GM19023 (cell line): ENCODE measurements at regions not wholly inside any gene's neighbourhood (a gene's known extent, or its start where the extent isn't known, plus 50 kb on each side); places are given as distances from the start of the nearest gene placed in this dataset.
"Not testable (repeated sequence)": the region's sequence is repeated elsewhere in the genome, so short reads cannot be mapped to it uniquely, and the experiment has no call there.

ENCODE experiments used
- ATAC-seq: cut with Tn5 transposase; IDR thresholded peaks from one replicate; pipeline ENCODE4 v1.9.1; 2021; ENCODE audit warnings: mild to moderate bottlenecking, moderate library complexity; ENCODE audit not compliant: unreplicated experiment

DNA sequence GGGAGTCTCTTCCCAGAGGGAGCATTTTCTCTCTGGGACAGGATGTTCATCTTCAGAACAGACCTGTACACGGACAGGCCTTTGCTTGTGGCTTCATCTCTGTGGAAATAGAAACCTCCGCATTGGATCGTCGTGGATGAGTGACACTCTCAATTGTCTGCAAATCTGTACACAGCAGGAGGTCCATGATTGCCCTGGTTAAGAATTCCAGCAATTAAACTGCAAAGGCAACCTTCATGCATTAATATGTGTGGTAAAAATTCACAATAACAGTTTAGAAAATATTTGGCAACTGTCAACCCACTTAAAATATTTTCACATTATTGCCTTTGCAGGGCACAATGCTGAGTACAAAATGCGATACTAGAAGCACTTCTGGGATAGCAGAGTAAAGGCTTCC lies 149.8 kb upstream of the SFSWAP start:
- ATAC-seq = no peak

DNA sequence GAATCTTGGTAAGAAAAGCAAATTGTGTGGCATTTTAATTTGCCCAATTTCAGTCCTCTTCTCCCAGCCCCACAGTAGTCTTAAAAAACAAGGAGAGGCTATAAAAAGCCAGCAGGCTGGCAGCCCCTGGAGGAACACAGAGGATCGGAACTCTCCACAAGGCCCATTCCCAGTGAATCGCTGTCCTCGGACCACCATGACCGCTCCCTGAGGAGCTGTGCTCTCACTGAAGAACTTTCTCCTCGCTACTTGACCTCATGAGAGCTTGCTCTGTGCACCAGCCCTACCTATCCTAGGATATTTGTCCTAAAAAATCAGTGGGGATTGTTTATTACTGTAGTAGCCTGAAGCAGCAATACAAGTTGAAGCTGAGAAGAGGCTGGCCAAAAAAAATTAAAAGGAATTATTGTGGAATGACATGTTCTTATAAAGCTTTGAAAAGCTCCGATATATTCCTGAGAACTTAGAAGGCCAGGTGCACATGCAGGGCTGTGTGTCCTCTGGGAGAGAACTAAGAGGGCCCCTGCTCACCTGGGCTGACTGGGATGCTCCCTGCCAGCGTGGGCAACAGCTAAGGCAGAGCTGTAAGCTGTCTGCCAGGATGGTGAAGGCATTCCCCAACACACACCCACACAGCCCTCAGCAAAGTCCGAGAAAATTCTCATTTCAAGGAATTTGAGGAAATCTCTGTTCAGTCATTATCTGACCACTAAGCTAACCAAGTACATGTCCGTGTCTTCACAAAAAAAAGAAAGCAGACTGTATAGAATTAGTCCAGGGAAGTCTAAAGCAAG lies 148.8 kb upstream of the SFSWAP start:
- no peak for ATAC-seq

DNA sequence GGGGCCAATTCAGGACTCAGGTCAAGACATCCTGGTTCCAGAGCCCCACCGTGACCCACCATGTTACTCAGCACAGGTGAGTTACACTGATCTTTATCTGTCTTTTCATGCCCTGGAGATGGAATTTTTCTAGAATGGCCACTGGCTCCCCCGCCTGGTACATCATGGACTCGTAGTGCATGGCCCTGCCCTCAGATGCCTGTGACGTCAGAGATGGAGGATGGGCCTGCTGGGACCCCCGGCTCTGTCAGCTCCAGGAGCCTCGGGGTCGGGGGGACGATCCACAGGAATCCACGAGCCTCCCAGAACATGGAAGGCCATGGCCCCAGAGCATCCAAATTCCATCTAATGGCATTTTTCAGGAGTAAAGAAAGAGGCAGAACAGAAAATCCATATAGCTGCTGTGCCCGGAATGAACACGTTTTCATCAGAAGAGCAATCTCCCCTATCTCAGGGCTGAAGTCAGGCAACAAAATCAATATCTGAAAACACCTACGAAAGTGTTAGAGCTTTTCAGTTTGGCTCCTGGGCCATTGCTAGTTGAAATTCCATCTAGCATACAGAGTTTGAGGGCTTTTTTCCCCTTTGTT lies 146.7 kb upstream of the SFSWAP start:
- ATAC-seq = not testable (repeated sequence)

DNA sequence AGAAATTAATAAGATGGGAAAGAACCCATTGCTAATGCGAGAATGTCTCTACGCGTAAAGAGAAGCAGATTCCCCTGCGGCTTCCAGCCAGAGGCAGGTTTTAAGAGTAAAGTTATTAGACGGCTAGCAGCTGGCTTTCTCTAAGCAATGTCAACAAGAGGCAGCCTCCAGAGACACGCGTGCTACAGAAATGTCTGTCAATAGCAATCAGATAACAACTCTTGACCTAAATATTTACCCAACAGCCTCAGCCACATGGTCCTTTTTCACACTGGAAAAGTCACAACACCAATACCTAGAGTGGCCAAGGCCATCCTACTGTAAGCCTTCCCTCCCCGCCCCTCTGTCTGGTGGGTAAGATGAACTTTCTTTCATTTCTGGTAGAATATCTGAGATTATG lies 146.0 kb upstream of the SFSWAP start:
- ATAC-seq = no peak

DNA sequence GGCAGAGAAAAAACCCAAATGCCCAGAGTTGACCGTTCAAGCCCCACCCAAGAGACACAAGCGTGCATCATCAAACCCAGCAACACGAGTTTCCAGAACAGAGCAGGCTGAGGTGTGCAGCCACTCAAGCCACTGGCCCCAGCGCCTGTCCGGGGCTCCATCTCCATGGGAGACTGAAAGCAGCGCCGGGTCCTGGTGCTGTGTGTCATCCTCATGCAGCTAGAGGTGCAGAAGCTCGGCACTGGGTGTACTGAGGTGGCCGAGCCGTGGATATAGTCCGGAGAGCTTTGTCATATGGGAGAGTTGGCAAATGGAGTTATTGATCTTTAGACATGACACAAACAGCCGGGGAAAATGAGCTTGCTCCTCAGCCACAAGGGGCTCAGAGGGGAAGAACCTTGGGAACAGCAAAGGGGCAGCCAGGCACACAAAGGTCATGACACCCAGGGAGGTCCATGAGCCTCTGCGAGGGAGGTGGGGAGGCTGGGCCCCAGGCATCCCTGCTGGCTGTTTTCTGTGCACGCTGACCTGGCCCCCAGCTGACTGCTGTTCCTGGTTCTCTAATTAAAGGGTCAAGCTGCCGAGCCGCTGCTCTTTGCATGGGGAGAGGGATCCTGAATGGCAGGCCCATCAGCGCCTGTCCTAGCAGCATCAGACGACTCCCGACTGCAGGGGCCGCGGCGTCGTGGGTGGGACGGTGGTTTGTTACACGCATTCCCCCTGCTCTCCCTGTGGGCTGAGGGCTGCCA lies 145.4 kb upstream of the SFSWAP start:
- no peak for ATAC-seq

DNA sequence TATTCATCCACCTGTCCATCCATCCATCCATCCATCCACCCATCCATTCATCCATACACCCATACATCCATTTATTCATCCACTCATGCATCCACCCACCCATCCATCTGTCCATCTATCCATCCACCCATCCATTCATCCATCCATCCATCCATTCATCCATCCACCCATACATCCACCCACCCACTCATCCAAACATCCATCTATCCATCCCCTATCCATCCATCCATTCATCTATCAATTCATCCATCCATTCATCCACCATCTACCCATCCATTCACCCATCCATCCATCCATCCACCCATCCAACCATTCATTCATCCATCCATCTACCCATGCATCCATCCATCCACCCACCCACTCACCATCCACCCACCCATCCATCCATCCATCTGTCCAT lies 142.6 kb upstream of the SFSWAP start:
- no peak for ATAC-seq

DNA sequence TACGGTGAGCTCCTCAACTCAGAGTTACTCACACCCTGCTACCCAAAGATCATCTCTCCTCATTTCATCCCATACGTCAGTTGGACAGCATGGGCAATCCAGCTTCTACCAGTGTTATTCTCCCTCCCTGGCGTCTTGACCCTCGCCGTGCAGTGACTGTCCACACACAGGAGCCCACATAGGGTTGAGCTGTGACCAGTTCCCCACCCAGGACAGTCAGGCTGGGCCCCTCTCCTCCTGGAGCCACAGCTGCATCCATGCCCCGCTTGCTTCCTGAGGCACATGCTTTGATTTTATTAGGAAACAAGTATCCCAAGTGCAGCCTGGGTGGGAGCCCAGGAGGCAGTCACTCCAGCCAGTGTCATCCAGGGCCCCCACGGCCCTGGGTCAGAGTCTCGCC lies 140.3 kb upstream of the SFSWAP start:
- no peak for ATAC-seq

DNA sequence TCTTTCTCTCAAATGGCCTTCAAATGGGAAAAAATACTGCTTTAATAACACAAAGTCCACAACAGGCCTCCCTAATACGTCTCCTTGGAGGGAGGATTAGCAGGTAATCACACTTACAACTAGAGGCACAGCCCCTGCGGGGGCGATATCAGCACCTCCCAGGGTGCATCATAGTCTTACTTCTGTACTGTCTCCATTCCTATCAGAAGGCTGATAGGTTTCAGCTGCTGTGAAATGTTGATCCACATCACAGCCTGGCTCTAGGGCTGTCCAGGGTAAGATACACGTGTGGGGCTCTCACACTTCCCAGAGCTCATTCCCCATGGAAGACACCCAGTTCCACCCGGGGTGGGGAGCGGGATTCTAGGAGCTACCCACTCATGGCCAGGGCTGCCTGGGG lies 139.1 kb upstream of the SFSWAP start:
- no peak for ATAC-seq

DNA sequence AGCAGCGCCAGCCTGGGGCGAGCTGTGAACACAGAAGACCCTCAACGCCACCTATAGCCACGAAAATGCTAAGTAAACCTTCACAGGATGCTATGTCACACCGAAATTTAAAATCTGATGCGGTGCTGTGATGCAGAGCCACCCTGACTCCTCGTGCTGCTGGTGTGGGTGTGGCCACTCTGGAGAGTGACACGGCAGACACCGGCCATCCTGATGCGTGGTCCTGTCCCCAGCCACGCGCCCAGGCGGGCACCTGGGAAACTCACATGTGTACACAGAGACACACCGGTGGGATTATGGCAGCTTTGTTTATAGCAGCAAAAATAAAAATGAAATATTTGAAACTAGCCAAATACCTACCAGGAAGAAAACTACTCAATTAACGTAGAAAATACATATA lies 138.3 kb upstream of the SFSWAP start:
- ATAC-seq = no peak

DNA sequence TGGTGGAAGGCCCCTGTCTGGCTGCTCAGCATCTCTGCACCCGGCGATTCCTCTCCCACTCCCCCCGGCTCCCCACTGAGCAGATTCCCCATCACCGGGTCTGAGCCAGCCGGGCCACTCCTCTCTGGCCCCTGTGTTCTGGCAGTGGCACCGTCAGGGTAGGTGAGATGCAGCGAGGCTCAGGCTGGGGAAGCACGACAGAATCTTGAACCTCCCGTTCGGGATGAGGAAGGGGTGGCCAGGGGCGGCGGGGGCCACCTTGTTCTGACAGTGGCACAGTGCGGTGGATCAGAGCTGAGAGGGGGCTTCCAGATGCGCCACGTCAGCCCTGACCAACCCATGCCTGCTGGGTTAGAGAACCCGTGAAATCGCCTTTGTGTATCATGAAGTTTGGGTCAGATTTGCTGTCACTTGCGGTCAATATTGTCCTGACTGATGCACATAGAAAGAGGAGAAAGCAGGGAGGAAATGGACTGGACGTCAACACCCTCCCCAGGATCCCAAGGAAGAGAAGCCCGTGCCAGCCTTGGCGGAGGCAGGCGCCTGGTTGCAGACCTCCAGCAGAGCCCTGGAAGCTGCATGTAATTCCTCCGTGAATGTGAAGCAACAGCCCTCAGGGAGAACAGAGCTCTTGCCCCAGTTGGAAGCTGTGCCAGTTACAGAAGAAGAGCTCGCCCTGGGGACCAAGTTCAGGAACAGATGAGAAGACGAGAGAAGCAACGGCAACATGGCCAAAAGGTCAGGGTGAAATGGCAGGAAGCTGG lies 137.1 kb upstream of the SFSWAP start:
- no peak for ATAC-seq

DNA sequence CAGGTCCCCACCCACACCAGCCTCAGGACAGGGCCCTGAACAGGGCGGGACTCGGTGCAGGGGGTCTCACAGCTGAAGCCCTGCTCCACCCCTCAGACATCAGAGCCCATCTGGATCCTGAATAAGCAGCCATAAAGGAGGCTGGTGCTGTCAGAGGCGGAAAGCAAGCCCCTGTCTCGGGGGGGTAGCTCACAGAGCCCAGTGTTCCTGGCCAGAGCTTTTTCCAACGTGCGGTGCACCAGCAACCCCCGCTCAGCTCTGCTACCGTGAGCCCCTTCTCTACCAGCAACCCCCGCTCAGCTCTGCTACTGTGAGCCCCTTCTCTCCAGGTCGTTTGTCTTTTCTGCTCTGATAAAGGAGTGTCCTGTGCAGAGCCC lies 136.5 kb upstream of the SFSWAP start:
- no peak for ATAC-seq

DNA sequence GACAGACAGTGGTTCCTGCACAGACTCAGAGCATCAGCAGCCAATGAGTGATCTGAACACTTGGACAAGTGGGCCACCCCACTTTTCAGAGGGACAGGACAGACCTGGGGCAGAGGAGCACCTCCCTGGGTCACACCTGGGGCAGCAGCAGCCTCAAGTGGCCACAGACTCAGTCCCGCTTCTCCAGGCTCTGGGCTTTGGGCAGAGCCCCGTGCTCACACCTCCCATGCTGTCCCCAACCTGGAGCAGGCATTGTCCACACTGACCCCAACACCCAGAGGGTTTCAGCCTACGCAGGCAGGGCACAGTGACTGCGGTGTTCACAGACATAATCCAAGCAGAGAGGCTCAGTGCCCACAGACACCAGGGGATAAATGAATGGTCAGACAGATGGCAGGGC lies 135.5 kb upstream of the SFSWAP start:
- no peak for ATAC-seq

DNA sequence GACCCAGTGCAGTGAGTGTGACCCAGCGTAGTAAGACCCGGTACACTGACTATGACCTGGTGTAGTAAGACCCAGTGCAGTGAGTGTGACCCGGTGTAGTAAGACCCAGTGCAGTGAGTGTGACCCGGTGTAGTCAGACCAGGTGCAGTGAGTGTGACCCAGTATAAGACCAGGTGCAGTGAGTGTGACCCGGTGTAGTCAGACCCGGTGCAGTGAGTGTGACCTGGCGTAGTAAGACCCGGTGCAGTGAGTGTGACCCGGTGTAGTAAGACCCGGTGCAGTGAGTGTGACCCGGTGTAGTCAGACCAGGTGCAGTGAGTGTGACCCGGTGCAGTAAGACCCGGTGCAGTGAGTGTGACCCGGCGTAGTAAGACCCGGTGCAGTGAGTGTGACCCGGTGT lies 134.2 kb upstream of the SFSWAP start:
- ATAC-seq = not testable (repeated sequence)

DNA sequence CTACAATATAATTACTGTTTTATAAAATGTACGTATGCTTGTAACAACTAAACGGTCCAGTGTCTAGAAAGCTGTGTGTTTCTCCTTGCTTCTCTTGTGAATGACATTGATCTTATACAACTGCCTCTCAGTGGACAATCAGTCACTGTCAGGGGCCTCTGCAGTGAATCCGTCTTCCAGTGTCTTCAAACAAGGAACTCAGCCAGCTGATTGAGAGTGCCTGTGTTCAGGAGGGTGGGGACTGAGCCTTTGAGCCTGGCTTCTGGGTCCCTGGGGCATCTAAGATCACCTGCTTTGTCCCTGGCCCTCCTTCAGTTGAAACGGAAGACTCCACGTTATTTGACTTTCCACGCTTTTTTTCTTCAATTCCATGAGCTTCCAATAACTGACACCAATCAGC lies 133.1 kb upstream of the SFSWAP start:
- ATAC-seq = no peak

DNA sequence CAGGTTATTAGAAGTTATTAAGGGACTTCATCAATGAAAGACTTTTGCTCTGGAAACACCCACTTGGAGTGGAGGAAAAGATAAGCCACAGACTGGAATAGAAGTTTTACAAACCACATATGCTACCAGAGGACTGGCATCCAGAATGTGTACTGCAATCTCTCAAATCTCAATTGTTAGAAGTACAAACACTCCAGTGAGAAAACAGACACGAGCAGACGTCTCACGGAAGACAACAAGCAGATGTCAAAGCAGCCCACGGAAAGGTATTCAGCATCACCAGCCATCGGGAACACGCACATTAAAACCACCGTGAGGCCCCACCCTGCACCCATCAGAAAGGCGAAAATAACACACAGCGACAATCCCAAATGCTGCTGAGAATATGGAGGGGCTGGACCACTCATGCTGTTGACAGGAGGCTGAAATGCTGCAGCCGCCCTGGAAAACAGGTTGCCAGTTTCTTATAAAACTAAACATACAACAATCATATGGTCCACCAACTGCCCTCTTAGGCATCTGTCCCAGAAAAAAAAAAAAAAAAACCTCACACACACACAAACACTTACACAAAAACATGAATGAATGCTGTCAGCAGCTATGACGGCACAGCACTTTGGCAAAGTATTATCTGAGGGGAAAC lies 131.9 kb upstream of the SFSWAP start:
- ATAC-seq = no peak

DNA sequence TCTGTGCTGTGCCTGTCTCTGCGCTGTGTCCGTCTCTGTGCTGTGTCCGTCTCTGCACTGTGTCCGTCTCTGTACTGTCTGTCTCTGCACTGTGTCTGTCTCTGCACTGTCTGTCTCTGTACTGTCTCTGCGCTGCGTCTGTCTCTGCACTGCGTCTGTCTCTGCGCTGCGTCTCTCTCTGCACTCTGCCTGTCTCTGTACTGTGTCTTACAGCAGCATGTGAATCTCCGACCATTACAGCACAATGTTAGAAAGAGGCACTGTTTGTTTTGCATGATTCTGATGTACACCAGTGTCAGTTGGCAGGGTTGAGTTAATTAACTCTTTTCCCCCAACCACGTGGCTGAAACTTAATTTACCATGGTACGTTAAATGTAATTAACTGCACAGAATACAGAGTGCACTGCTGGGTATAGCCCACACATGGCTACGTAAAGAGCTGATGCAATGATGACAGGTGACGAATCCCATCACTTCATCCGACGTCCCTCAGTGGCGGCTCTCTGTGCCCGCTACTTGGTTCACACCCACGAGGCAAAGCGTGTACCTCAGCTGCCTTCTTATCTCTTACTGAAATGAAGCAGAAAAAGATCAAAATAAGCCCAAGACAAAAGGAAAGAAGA lies 127.7 kb upstream of the SFSWAP start:
- no peak for ATAC-seq

DNA sequence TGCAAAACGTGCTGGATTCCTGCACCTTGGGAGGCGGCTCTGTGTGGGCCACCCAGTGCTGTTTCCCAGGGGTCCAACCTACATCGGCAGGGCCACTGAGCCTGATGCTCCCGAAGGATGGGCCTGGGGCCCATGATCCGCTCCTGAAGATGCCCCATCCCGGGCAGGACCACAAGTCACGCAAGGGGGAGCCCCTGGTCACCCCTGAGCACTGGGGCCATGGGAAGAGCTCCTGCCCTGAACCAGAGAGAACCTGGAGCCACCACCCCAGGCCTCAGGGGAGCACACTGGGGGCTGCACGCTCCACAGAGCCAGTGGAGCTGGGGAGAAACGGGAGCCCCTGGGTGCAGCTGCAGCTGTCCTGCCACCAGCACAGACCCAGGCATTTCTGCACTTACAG lies 124.6 kb upstream of the SFSWAP start:
- no peak for ATAC-seq

DNA sequence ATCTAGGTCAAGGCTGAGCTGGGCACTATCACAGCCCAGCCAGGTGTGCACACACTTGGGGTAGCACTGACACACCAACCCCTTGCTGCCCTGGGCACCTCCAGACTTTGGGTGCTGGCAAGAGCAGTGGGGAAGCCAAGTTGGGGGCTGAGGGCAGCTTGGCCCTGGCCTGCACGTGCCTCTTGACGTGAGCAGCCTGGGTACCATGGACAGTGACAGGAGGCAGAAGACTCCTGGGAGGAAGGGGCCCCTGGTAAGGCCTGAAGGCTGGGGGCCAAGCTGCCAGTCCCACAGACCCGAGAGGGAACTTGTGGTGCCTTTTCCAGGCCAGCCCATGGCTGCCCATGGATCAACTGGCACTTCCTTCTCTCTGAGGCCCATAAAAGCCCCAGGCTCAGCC lies 124.1 kb upstream of the SFSWAP start:
- ATAC-seq = no peak

DNA sequence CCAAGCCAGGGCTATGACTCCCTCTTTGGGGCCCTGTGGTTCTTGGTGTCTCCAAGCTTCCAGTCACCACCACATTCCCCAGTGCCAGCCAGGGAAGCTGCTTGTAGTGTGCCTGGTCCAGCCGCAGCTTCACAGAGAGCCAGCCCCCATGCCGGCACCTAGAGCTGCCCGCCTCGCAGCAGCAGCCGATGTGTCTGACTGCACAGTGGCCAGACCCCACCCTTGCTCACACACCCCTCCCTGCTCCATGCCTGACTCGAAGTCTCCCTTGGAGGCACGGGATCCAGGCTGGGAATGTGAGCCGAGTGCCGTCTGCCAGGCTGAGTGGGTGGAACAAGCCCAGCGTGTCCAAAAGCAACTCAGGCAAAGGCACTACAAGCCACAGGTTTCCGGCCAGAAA lies 123.3 kb upstream of the SFSWAP start:
- ATAC-seq = no peak

DNA sequence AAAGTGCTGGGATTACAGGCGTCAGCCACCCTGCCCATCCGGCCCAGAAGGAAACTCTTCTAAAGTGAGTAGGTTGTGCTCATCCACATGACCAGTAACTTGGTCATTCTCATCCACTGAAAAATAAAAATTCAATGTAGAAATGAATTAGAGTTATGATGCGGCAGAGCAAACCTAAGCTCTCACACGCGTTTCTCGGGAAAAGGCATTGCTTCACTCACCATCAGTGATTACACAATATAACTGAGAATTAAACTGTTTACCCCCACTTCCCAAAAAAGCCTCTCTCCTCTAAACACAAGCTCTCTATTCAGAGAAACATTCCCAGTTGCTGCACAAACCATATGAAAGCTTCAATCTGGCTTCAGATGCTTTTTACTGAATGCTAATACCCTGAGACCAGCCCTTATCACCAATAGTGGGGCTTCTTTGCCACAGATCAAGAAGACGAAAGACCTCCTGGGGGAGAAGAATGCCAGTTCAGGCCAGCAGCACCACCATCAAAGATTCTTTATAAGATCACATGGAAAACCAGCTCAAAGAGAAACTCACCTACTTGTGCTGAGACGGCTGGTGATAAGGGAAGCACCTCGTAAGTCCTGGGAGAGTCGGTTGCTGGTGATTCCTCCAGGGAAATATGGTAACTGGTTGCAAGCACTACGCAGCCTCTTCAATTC lies 121.5 kb upstream of the SFSWAP start:
- no peak for ATAC-seq
